WTC11 (cell line): ENCODE measurements at regions not wholly inside any gene's neighbourhood (a gene's known extent, or its start where the extent isn't known, plus 50 kb on each side); places are given as distances from the start of the nearest gene placed in this dataset.

ENCODE experiments used
- EMX1 ChIP-seq: fragments of 250-450 bp; sonication (Bioruptor Pico); IDR thresholded peaks from 2 replicates; pipeline ENCODE4 v1.8.0; 2021; ENCODE audit warnings: mild to moderate bottlenecking
- ESRRA ChIP-seq: sonication (generic); formaldehyde crosslinking; IDR thresholded peaks from 2 replicates; pipeline ENCODE4 v1.8.1; 2022; ENCODE audit warnings: mild to moderate bottlenecking, missing genetic modification reagents, borderline replicate concordance
- FOXK1 ChIP-seq: sonication (generic); formaldehyde crosslinking; IDR thresholded peaks from 2 replicates; pipeline ENCODE4 v1.8.0; 2022; ENCODE audit warnings: mild to moderate bottlenecking, moderate library complexity, missing genetic modification reagents
- NFYB ChIP-seq: sonication (generic); formaldehyde crosslinking; conservative IDR thresholded peaks from 2 replicates; pipeline ENCODE4 v1.8.0; 2022; ENCODE audit warnings: low read depth, missing genetic modification reagents
- TEAD1 ChIP-seq: sonication (generic); formaldehyde crosslinking; IDR thresholded peaks from 2 replicates; pipeline ENCODE4 v1.8.0; 2022; ENCODE audit warnings: mild to moderate bottlenecking, missing genetic modification reagents
- ZNF121 ChIP-seq: sonication (generic); formaldehyde crosslinking; IDR thresholded peaks from 2 replicates; pipeline ENCODE4 v1.8.0; 2023; ENCODE audit warnings: missing genetic modification reagents
- ZNF317 ChIP-seq: sonication (generic); formaldehyde crosslinking; IDR thresholded peaks from 2 replicates; pipeline ENCODE4 v1.8.1; 2023; ENCODE audit warnings: low read depth, mild to moderate bottlenecking, moderate library complexity, missing genetic modification reagents, borderline replicate concordance
- TF ChIP-seq, protein P1 (sequence below): fragments of 200-600 bp; IDR thresholded peaks from 2 replicates; pipeline ENCODE4 v1.8.0; 2022; ENCODE audit warnings: antibody characterized with exemption

- TF ChIP-seq NFYB (CRISPR knock-in tag), result no peak
- no peak for TF ChIP-seq FOXK1 (CRISPR knock-in tag)
- TF ChIP-seq ZNF121 (CRISPR knock-in tag), result no peak
- TF ChIP-seq, protein P1, sequence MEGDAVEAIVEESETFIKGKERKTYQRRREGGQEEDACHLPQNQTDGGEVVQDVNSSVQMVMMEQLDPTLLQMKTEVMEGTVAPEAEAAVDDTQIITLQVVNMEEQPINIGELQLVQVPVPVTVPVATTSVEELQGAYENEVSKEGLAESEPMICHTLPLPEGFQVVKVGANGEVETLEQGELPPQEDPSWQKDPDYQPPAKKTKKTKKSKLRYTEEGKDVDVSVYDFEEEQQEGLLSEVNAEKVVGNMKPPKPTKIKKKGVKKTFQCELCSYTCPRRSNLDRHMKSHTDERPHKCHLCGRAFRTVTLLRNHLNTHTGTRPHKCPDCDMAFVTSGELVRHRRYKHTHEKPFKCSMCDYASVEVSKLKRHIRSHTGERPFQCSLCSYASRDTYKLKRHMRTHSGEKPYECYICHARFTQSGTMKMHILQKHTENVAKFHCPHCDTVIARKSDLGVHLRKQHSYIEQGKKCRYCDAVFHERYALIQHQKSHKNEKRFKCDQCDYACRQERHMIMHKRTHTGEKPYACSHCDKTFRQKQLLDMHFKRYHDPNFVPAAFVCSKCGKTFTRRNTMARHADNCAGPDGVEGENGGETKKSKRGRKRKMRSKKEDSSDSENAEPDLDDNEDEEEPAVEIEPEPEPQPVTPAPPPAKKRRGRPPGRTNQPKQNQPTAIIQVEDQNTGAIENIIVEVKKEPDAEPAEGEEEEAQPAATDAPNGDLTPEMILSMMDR, result no peak
- TF ChIP-seq TEAD1 (CRISPR knock-in tag), result no peak
- no peak for TF ChIP-seq ZNF317 (CRISPR knock-in tag)
- TF ChIP-seq EMX1, result no peak
- TF ChIP-seq ESRRA, result no peak
These were observed 60.4 kb downstream of the FZD10 start for GRCh38 chr12:130222519-130223218.
